HCT116 (cell line): ENCODE measurements at regions not wholly inside any gene's neighbourhood (a gene's known extent, or its start where the extent isn't known, plus 50 kb on each side); places are given as distances from the start of the nearest gene placed in this dataset.

Experiments
- CEBPB ChIP-seq: IDR thresholded peaks from 2 replicates; pipeline ENCODE4 v1.6.1; 2012; ENCODE audit warnings: low read depth
- ELF1 ChIP-seq: IDR thresholded peaks from 2 replicates; pipeline ENCODE4 v1.6.1; 2012; ENCODE audit warnings: low read depth, borderline replicate concordance
- EZH2 ChIP-seq: fragments of 200-600 bp; sonication (generic); IDR thresholded peaks from 2 replicates; pipeline ENCODE4 v1.6.1; 2017; ENCODE audit warnings: antibody characterized with exemption, mixed run types
- EZH2phosphoT487 ChIP-seq: fragments of 200-600 bp; IDR thresholded peaks from 2 replicates; pipeline ENCODE4 v1.6.1; 2018; ENCODE audit warnings: antibody characterized with exemption, borderline replicate concordance
- FOSL1 ChIP-seq: IDR thresholded peaks from 2 replicates; pipeline ENCODE4 v1.6.1; 2012; ENCODE audit warnings: low read depth
- POLR2A ChIP-seq: IDR thresholded peaks from 2 replicates; pipeline ENCODE4 v1.7.0; 2011; ENCODE audit warnings: borderline replicate concordance; ENCODE audit not compliant: insufficient read depth, insufficient read length; ENCODE audit errors: extremely low read depth
- POLR2AphosphoS5 ChIP-seq: IDR thresholded peaks from 2 replicates; pipeline ENCODE4 v1.6.1; 2011; ENCODE audit warnings: mild to moderate bottlenecking, low read depth, low read length, moderate library complexity
- SP1 ChIP-seq: IDR thresholded peaks from 2 replicates; pipeline ENCODE4 v1.6.1; 2012; ENCODE audit warnings: low read depth
- YY1 ChIP-seq: IDR thresholded peaks from 2 replicates; pipeline ENCODE4 v1.6.1; 2011; ENCODE audit warnings: low read length, low read depth, moderate library complexity, mild to moderate bottlenecking; ENCODE audit not compliant: insufficient replicate concordance; ENCODE audit errors: extremely low read depth
- ZFX ChIP-seq: fragments of 450-650 bp; IDR thresholded peaks from 2 replicates; pipeline ENCODE4 v1.6.1; 2017
- TF ChIP-seq, protein P1 (sequence below), 3 experiments: fragments of 200-600 bp in 1 of 3; sonication (generic) in 1 of 3; IDR thresholded peaks in 2 of 3; conservative IDR thresholded peaks in 1 of 3; 2 replicates each; pipeline ENCODE4 v1.5.1; 2012 to 2017; ENCODE audit warnings: low read depth in 2 of 3, low read length in 2 of 3, antibody characterized with exemption in 1 of 3, borderline replicate concordance in 1 of 3, control low read depth in 1 of 3, mild to moderate bottlenecking in 1 of 3, mixed read lengths in 1 of 3, mixed run types in 1 of 3, moderate library complexity in 1 of 3; ENCODE audit not compliant: insufficient read depth in 1 of 3
- TF ChIP-seq, protein P2 (sequence below): IDR thresholded peaks from 2 replicates; pipeline ENCODE4 v1.6.1; 2012
- TF ChIP-seq, protein P3 (sequence below): IDR thresholded peaks from 2 replicates; pipeline ENCODE4 v1.6.1; 2012
- TF ChIP-seq, protein P4 (sequence below): IDR thresholded peaks from 2 replicates; pipeline ENCODE4 v1.6.1; 2012; ENCODE audit warnings: low read depth

DNA sequence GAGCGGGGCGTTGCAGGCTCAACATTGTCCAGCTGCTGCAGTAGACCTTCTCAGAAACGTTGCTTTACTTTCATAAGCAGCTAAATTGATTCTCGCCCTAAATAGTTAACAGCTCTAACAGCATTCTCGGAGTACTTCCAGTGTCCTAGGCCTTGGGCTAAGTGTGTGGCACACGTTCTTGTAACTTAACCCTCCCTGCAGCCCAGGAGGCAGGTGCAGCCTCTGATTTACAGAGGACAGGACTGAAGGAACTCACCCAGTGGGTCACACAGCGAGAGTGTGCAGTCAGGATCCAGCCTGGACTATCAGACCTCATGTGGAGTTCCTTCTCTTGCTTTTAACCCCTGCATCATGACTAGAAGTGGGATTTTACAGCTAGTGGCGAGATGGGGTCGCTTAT lies 312.8 kb upstream of the C2CD4B start:
- TF ChIP-seq YY1: no peak
- no peak for TF ChIP-seq SP1
- TF ChIP-seq, protein P1, sequence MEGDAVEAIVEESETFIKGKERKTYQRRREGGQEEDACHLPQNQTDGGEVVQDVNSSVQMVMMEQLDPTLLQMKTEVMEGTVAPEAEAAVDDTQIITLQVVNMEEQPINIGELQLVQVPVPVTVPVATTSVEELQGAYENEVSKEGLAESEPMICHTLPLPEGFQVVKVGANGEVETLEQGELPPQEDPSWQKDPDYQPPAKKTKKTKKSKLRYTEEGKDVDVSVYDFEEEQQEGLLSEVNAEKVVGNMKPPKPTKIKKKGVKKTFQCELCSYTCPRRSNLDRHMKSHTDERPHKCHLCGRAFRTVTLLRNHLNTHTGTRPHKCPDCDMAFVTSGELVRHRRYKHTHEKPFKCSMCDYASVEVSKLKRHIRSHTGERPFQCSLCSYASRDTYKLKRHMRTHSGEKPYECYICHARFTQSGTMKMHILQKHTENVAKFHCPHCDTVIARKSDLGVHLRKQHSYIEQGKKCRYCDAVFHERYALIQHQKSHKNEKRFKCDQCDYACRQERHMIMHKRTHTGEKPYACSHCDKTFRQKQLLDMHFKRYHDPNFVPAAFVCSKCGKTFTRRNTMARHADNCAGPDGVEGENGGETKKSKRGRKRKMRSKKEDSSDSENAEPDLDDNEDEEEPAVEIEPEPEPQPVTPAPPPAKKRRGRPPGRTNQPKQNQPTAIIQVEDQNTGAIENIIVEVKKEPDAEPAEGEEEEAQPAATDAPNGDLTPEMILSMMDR (IDR thresholded peaks at IDR 0.05 in 2 of 3, conservative IDR thresholded peaks at IDR 0.05 in 1 of 3; ENCODE audit: borderline replicate concordance in 1 of 3, insufficient read depth in 1 of 3, low read depth in 2 of 3, low read length in 2 of 3): no peak
- TF ChIP-seq EZH2: no peak
- TF ChIP-seq, protein P2, sequence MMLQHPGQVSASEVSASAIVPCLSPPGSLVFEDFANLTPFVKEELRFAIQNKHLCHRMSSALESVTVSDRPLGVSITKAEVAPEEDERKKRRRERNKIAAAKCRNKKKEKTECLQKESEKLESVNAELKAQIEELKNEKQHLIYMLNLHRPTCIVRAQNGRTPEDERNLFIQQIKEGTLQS: no peak
- TF ChIP-seq POLR2A: no peak
- TF ChIP-seq POLR2AphosphoS5: no peak
- TF ChIP-seq ZFX: no peak
- no peak for TF ChIP-seq ELF1
- no peak for TF ChIP-seq EZH2phosphoT487
- no peak for TF ChIP-seq FOSL1
- TF ChIP-seq, protein P3, sequence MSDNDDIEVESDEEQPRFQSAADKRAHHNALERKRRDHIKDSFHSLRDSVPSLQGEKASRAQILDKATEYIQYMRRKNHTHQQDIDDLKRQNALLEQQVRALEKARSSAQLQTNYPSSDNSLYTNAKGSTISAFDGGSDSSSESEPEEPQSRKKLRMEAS: no peak
- TF ChIP-seq CEBPB: no peak
- TF ChIP-seq, protein P4, sequence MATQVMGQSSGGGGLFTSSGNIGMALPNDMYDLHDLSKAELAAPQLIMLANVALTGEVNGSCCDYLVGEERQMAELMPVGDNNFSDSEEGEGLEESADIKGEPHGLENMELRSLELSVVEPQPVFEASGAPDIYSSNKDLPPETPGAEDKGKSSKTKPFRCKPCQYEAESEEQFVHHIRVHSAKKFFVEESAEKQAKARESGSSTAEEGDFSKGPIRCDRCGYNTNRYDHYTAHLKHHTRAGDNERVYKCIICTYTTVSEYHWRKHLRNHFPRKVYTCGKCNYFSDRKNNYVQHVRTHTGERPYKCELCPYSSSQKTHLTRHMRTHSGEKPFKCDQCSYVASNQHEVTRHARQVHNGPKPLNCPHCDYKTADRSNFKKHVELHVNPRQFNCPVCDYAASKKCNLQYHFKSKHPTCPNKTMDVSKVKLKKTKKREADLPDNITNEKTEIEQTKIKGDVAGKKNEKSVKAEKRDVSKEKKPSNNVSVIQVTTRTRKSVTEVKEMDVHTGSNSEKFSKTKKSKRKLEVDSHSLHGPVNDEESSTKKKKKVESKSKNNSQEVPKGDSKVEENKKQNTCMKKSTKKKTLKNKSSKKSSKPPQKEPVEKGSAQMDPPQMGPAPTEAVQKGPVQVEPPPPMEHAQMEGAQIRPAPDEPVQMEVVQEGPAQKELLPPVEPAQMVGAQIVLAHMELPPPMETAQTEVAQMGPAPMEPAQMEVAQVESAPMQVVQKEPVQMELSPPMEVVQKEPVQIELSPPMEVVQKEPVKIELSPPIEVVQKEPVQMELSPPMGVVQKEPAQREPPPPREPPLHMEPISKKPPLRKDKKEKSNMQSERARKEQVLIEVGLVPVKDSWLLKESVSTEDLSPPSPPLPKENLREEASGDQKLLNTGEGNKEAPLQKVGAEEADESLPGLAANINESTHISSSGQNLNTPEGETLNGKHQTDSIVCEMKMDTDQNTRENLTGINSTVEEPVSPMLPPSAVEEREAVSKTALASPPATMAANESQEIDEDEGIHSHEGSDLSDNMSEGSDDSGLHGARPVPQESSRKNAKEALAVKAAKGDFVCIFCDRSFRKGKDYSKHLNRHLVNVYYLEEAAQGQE: no peak
